ENCODE measurements at regions not wholly inside any gene's neighbourhood (a gene's known extent, or its start where the extent isn't known, plus 50 kb on each side); places are given as distances from the start of the nearest gene placed in this dataset.

Small RNAs in the stretch of these regions (small RNA-seq; reads per million reads assigned to genes)
- gene MTND3P1 (0 reads per million in 2 experiments), gene RF00049 (0 to 0.12 reads per million in 2 experiments)
